ENCODE measurements at regions not wholly inside any gene's neighbourhood (a gene's known extent, or its start where the extent isn't known, plus 50 kb on each side); places are given as distances from the start of the nearest gene placed in this dataset.

DNA sequence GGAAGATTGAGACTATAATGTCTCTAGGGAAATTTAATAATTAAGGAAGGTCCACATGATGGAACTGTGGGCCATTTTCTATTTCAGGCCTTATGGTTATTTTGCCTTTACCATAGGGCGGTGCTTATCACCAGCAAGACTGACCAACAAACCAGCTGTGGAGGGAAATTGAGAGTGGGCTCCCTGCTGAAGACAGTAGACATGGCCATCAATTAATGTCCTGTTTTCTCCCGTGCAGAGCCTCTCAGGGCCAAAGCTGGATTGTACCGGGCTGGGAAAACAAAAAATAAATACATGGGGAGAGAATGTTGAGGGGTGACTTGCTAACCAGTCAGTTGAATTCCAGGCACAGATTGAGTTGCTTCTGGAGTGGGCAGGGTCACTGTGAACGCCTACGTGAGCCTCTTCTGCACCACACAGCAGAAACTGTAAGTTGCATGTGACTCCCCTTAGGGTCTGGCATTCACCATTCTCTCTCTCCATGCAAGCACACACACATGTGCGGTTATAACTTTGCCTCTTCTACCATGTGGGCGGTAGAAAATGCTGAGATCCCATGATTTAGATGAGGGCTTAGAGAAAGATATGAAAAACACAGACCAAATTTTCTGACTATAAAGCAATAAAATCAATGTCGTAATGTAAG is 128.5 kb downstream of the COPS8 start:
- no peak for ATAC-seq
- no peaks in the 10 kb centered on the region for H3K36me3 Mint-ChIP-seq
- peaks cover 0 to 13% (median 5%) of the 10 kb centered on the region in 5 donors for H3K27me3 Mint-ChIP-seq
- H3K9me3 Mint-ChIP-seq = no peaks in the 10 kb centered on the region
- H3K4me1 Mint-ChIP-seq = no peaks in the 10 kb centered on the region
- POLR2A ChIA-PET = no interaction called here
- H3K27ac Mint-ChIP-seq = no peak overlapping the region
- H3K4me3 Mint-ChIP-seq = no peak overlapping the region
- DNase-seq = no peak

DNA sequence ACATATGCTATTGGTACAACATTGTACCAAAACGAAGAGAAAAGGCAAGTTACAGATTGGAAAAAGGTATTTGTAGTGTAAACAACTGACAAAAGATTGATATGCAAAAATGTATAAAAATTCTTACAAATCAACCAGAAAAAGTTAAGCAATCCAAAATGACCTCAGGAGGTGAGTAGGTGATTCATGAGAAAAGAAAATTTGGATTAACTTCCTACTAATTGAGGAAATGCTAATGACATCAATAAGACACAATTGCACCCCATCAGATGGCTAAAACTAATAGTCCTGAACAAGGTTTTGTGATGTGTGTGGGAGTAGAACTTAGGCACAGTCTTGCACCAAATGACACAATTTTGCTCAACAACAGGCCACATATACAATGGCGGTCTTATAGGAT is 129.3 kb downstream of the COPS8 start:
- Mint-ChIP-seq H3K4me1 (no peaks in the 10 kb centered on the region), H3K36me3 (no peaks in the 10 kb centered on the region), H3K27me3 (peaks cover 1 to 14% (median 5%) of the 10 kb centered on the region in 5 donors), H3K9me3 (no peaks in the 10 kb centered on the region), H3K27ac (no peak overlapping the region), H3K4me3 (no peak overlapping the region)
- ATAC-seq = no peak
- DNase-seq = no peak
- POLR2A ChIA-PET = no interaction called here

DNA sequence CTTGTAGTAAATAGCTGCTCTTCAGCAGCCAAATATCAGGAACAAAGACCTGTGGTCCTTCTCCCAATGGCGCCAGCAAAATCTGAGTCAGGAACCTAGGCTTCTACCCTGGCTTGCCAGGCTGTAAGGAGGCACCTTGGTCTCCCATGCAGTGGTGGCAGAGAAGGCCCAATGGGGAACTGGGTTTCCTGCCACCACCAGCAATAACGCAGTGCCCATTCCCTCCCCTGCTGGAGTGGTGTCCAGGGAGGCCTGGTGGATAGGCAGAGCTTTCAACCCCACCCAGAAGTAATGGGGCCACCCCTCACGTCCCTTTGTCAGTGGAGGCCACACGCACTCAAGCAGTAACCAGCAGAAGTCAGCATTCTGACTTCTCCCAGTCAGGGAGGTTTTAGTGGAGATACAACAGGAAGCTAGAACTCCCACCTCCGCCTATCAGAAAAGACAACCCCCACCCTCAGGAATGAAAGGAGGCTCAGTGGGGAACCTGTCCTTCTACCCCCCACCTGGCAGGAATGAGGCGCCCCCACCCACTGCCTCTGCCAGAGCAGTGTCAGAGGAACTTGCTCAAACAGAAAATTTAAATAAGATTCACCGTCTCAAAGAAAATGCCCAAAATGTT is 132.4 kb downstream of the COPS8 start:
- ATAC-seq = no peak
- Mint-ChIP-seq H3K27ac (no peak overlapping the region), H3K27me3 (peaks cover 6 to 23% (median 11%) of the 10 kb centered on the region in 5 donors), H3K9me3 (no peaks in the 10 kb centered on the region), H3K4me3 (no peak overlapping the region), H3K36me3 (no peaks in the 10 kb centered on the region), H3K4me1 (no peaks in the 10 kb centered on the region)
- DNase-seq = no peak
- POLR2A ChIA-PET = no interaction called here

DNA sequence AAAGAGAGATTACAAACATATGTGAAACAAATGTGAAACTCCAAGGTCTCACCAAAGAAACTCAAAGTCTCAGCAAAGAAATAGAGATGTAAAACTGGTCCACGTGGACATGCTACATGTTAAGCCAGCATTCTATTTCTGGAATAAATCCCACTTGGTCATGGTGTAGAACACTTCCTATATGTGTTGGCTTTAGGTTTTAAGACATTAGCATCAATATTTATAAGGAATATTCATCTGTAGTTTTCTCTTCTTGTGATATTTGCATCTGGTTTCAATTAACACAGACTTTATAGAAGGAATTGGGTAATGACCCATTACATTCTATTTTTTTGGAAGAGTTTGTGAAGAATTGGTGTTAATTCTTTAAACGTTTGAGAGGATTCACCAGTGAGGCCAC is 133.1 kb downstream of the COPS8 start:
- Mint-ChIP-seq H3K4me3 (no peak overlapping the region), H3K9me3 (no peaks in the 10 kb centered on the region), H3K36me3 (no peaks in the 10 kb centered on the region), H3K4me1 (no peaks in the 10 kb centered on the region), H3K27me3 (peaks cover 6 to 26% (median 11%) of the 10 kb centered on the region in 5 donors), H3K27ac (no peak overlapping the region)
- no peak for DNase-seq
- ATAC-seq = no peak
- POLR2A ChIA-PET = no interaction called here

DNA sequence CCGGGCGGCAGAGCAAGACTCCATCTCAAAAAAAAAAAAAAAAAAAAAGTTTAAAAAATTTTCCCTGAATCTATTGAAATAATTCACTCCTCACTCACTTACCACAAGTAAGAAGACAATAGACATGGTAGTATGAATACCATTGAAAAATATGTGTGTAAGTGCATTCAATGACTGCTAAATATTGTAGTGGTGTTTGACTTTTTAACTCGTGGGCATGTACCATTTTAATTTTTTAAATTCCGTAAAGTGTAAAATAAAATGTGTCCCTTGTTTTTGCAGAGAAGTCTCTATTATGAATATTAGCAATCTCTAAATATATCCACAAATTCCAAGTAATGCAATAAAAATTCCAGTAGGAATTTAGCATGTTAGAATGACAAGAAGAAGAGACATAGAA is 134.1 kb downstream of the COPS8 start:
- no peak for DNase-seq
- H3K4me3 Mint-ChIP-seq = no peak overlapping the region
- H3K36me3 Mint-ChIP-seq = no peaks in the 10 kb centered on the region
- ATAC-seq = no peak
- no peak overlapping the region for H3K27ac Mint-ChIP-seq
- H3K27me3 Mint-ChIP-seq = peaks cover 9 to 26% (median 11%) of the 10 kb centered on the region in 5 donors
- POLR2A ChIA-PET = no interaction called here
- H3K4me1 Mint-ChIP-seq = no peaks in the 10 kb centered on the region
- H3K9me3 Mint-ChIP-seq = no peaks in the 10 kb centered on the region

DNA sequence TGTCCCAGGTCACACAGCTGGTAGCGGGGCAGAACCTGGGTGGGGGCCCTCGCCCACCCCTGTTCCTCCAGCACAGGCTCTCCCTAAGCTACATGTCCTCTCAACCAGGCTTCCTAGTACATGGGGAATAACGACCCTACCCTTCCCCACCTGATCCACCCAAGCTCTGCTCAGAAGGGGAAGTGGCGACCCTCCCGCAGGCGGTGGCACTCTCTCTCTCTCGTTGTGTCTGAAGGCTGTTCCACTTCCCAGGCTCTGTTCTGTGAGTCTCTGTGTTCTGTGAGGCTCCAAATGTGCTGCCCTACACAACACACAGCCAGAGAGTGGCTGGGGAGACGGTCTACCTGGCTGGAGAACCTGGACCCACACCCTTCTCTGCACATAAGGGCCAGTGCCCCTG is 135.8 kb downstream of the COPS8 start:
- no peaks in the 10 kb centered on the region for H3K4me1 Mint-ChIP-seq
- no peaks in the 10 kb centered on the region for H3K9me3 Mint-ChIP-seq
- POLR2A ChIA-PET = no interaction called here
- H3K27me3 Mint-ChIP-seq = peaks cover 9 to 26% (median 14%) of the 10 kb centered on the region in 5 donors
- no peak overlapping the region for H3K4me3 Mint-ChIP-seq
- DNase-seq (no peak), ATAC-seq (no peak)
- no peaks in the 10 kb centered on the region for H3K36me3 Mint-ChIP-seq
- H3K27ac Mint-ChIP-seq = no peak overlapping the region

DNA sequence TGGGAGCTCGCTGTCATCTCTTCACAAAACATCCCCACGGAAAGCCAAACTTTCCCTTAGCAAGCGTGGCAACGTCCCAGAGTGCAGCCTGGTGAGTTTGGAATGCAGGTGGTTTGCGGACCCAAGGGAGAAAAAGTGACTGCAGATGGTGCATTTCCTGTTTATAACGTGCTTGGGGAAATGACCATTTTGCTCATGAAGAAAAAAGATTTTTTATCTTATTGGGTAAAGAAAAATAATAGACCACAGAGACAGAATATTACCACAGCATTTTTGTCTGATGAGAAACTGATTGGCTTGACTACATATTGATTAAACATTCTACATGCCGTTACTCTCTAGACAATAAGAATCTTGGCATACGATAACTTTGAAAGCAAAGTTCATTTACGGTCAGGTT is 136.5 kb downstream of the COPS8 start:
- Mint-ChIP-seq H3K9me3 (no peaks in the 10 kb centered on the region), H3K27ac (no peak overlapping the region), H3K36me3 (no peaks in the 10 kb centered on the region), H3K4me1 (no peaks in the 10 kb centered on the region), H3K4me3 (no peak overlapping the region), H3K27me3 (peaks cover 9 to 26% (median 15%) of the 10 kb centered on the region in 5 donors)
- POLR2A ChIA-PET = no interaction called here
- ATAC-seq = no peak
- DNase-seq = no peak

DNA sequence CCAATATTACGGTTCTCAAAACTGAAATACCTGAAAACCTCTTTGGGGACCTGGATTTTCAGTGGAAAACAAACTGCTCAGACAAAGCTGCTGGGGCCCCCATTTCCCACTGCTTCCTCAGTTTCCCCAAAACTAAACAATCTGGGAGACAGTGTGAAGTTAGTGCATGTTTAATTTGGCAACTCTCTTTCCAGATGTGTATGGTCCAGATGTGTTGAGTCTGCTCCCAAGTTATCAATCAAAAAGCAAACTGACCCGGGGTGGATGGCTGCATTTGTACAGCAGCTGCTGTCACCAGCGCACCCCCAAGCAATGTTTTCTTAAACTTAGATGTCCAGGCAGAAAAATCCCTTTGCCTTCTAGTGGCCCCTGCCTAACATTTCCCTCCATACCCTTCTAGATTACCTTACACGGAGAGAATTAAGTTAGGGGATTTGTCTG is 136.9 kb downstream of the COPS8 start:
- H3K27ac Mint-ChIP-seq = no peak overlapping the region
- POLR2A ChIA-PET = no interaction called here
- H3K27me3 Mint-ChIP-seq = peaks cover 9 to 30% (median 15%) of the 10 kb centered on the region in 5 donors
- no peaks in the 10 kb centered on the region for H3K36me3 Mint-ChIP-seq
- no peaks in the 10 kb centered on the region for H3K9me3 Mint-ChIP-seq
- ATAC-seq (no peak), DNase-seq (no peak)
- H3K4me3 Mint-ChIP-seq = no peak overlapping the region
- H3K4me1 Mint-ChIP-seq = no peaks in the 10 kb centered on the region

DNA sequence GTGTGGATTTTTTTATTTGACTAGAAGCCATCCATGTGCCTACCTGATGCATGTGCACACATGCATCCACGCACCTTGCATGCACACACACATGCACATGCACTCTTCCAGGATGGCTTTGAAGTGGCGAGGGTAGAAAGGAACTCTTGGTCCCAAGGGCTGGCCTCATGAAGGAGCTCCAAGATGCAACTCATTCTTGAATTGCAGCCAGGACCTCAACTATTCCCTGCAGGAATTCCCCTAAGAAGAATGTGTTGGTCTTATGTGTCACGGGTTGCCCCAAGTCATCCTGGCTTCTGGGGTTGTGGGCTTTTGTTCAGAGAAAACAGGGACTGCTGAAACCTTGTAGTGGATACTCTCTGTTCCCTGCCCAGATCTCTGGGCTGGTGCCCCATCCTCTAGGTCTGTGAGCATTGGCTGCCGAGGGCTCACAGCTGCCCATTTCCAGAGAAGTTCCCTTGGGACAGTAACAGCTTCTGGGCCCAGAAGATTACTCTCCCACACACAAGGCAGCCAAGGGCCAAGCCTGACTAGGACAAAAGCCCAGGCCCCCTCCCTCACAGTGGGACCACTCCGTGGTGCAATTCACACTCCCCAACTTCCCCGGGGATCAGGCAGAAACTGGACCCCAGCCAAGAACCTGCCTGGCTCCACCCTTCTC is 137.6 kb downstream of the COPS8 start:
- no peaks in the 10 kb centered on the region for H3K36me3 Mint-ChIP-seq

DNA sequence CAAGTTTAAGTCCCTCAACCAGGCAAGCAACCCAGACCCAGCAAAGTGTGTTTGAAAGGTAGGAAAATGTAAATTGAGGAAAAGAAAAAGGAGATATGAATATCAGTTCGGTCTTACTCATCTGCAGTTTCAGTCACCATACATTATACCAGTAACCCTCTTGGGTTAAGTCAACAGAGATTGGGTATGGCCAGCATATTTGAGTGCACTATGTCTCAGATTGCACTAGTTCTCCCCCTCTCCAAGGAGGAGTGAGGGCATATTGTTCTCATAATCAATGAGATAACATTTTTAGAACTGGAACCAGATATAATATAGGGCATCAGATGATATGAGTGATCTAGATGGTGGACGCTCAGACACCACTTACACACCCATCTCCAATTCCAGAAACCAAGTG is 141.5 kb downstream of the COPS8 start:
- DNase-seq (no peak), ATAC-seq (no peak)
- no peaks in the 10 kb centered on the region for H3K9me3 Mint-ChIP-seq
- POLR2A ChIA-PET = no interaction called here
- H3K4me1 Mint-ChIP-seq = no peaks in the 10 kb centered on the region
- H3K27ac Mint-ChIP-seq = no peak overlapping the region
- H3K36me3 Mint-ChIP-seq = no peaks in the 10 kb centered on the region
- H3K4me3 Mint-ChIP-seq = no peak overlapping the region
- H3K27me3 Mint-ChIP-seq = peaks cover 6 to 40% (median 21%) of the 10 kb centered on the region in 5 donors

More for the DNA sequence above, 137.6 kb downstream of the COPS8 start:
- POLR2A ChIA-PET = no interaction called here
- no peaks in the 10 kb centered on the region for H3K9me3 Mint-ChIP-seq
- peaks cover 9 to 37% (median 16%) of the 10 kb centered on the region in 5 donors for H3K27me3 Mint-ChIP-seq
- DNase-seq = no peak
- no peak overlapping the region for H3K27ac Mint-ChIP-seq
- ATAC-seq = no peak
- H3K4me1 Mint-ChIP-seq = no peaks in the 10 kb centered on the region
- no peak overlapping the region for H3K4me3 Mint-ChIP-seq

DNA sequence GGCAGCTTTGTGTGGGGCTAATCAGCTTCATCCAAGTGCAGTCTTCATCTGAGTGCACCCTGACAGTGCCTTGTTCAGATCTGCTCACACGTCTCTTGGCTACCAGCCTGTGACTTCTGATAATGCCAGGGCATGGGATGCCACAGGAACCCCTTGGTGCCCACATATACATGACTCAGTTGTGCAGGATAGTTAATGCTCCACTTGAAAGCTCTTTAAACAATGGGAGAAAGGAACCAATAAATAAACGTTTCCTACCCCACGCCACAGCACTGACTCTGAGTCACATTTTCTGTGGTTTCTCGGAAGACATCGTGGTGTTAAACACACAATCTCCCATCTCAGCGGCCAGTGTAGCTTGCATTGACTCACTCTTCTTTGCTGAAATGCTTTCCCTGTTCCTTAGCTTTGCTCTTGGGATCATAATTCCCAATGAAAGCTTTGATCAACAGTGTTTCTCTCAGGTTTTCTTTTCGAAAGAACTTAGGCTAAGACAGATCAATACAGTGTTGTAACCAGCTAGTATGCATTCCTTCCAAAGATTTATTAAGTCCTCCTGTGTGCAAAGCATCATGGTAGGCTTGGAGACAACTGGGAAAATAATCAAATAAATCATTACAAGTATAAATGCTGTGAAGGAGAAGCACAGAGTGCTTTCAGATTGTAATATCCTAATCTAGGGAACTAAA is 142.0 kb downstream of the COPS8 start:
- Mint-ChIP-seq H3K27ac (no peak overlapping the region), H3K4me3 (no peak overlapping the region), H3K4me1 (no peaks in the 10 kb centered on the region), H3K9me3 (no peaks in the 10 kb centered on the region), H3K36me3 (no peaks in the 10 kb centered on the region), H3K27me3 (peaks cover 9 to 45% (median 23%) of the 10 kb centered on the region in 5 donors)
- POLR2A ChIA-PET = no interaction called here
- ATAC-seq (no peak), DNase-seq (no peak)

DNA sequence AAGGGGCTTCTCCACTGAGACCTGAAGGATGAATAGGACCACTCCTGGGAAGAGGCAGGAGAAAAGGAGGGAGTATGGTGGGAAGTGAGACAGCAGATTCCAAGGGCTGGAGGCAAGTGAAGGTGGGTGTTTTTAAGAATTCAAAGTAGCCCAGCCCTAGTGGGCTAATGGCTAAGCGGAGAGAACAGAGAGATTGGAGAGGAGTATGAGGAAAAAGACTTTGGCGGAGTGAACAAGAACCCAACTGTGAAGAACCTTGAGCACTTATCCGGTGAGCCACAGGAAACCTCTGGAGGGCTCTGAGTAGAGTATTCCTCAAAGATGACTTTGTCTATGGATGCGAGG is 142.6 kb downstream of the COPS8 start:
- Mint-ChIP-seq H3K4me1 (no peaks in the 10 kb centered on the region), H3K27me3 (peaks cover 11 to 40% (median 24%) of the 10 kb centered on the region in 5 donors), H3K36me3 (no peaks in the 10 kb centered on the region), H3K27ac (no peak overlapping the region), H3K9me3 (no peaks in the 10 kb centered on the region), H3K4me3 (no peak overlapping the region)
- no peak for ATAC-seq
- no peak for DNase-seq
- POLR2A ChIA-PET = no interaction called here

DNA sequence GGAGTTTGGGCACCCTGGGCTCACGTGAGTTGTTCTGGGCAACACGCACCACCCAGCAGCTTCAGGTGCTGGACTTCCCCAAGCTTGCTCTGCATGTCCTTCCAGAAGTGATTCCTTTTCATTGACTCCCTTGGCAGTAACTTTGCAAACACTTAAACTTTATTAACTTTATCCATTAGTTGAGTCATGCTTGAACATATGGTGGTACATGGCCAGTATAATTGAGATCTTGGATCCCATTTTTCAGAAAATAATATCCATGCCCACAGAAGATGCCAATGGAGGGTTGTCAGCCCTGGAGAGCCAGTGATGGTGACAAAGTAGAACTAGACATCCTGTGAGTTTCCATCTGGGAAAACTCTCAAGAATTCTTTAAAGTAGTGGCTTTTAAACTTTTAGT is 144.2 kb downstream of the COPS8 start:
- no peaks in the 10 kb centered on the region for H3K36me3 Mint-ChIP-seq
- peak overlapping the region in 1 of 10 donors; percentile 78 for H3K27ac Mint-ChIP-seq
- DNase-seq (no peak), ATAC-seq (no peak)
- POLR2A ChIA-PET = no interaction called here
- no peak overlapping the region for H3K4me3 Mint-ChIP-seq
- H3K27me3 Mint-ChIP-seq = peaks cover 8 to 38% (median 26%) of the 10 kb centered on the region in 5 donors
- no peaks in the 10 kb centered on the region for H3K4me1 Mint-ChIP-seq
- H3K9me3 Mint-ChIP-seq = no peaks in the 10 kb centered on the region

Measured in naive thymus-derived CD8-positive, alpha-beta T cell (primary cell).